Stimulated activated CD8-positive, alpha-beta memory T cell treated with anti-CD3 and anti-CD28 coated beads, Interleukin-15, amount 100 ng/mL, for 48 hours (primary cell): ENCODE measurements at regions not wholly inside any gene's neighbourhood (a gene's known extent, or its start where the extent isn't known, plus 50 kb on each side); places are given as distances from the start of the nearest gene placed in this dataset.

Source experiments
- DNase-seq, 2 donors: peaks; one replicate each; pipeline ENCODE4 v3.0.0-alpha.2; 2020; ENCODE audit warnings: low read depth in 2 of 2

- DNase-seq = no peak
These were observed 444.7 kb upstream of the TNP1 start for GRCh38 chr2:217304582-217304981.

GRCh38 chr2:217302856-217303255 lies 443.0 kb upstream of the TNP1 start:
- DNase-seq = no peak

- DNase-seq = no peak
These were observed 441.5 kb upstream of the TNP1 start for GRCh38 chr2:217301142-217301925.

- DNase-seq = no peak
These were observed 439.7 kb upstream of the TNP1 start for GRCh38 chr2:217299590-217299989.

DNA sequence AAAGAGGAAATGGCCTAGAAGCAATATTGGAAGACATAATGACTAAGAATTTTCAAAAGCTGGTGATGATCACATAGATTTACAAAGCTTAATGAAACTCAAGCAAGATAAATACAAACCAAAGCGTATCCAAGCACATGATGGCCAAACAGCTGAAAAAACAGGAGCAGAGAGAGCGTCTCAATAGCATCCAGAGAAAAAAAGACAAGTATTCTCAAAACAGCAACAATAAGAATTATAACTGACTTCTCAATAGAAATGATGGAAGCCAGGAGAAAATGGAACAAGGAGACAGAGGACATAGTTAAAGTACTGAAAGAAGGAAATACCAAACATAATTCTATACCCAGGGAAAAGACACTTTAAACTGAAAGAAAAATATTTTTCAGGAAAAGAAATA lies 437.2 kb upstream of the TNP1 start:
- no peak for DNase-seq

- no peak for DNase-seq
These were observed 435.0 kb upstream of the TNP1 start for GRCh38 chr2:217294818-217295217.

GRCh38 chr2:217294211-217294610 lies 434.3 kb upstream of the TNP1 start:
- DNase-seq = no peak

- DNase-seq = no peak
These were observed 433.7 kb upstream of the TNP1 start for GRCh38 chr2:217293607-217294006.

GRCh38 chr2:217293046-217293445 lies 433.2 kb upstream of the TNP1 start:
- no peak for DNase-seq

DNA sequence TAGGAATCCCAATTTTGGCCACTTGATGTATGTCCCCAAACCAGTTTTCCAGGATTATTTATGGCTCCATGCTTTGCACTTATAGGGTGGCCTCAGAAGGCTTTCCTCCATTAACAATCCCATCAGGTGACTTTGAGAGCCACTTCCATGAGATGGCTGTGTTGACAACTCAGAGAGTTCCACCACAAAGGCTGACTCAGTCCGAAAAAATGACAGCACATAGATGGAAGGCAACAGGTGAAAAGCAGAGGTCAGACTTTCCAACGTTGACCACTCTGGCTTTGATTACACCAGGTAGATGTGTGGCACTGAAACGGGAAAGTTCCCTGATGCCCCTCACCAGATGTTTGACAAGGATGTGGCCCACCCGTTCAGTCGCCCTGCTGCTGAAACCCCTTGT lies 431.4 kb upstream of the TNP1 start:
- no peak for DNase-seq

GRCh38 chr2:217290467-217290866 lies 430.6 kb upstream of the TNP1 start:
- no peak for DNase-seq

GRCh38 chr2:217289907-217290280 lies 430.0 kb upstream of the TNP1 start:
- no peak for DNase-seq

DNA sequence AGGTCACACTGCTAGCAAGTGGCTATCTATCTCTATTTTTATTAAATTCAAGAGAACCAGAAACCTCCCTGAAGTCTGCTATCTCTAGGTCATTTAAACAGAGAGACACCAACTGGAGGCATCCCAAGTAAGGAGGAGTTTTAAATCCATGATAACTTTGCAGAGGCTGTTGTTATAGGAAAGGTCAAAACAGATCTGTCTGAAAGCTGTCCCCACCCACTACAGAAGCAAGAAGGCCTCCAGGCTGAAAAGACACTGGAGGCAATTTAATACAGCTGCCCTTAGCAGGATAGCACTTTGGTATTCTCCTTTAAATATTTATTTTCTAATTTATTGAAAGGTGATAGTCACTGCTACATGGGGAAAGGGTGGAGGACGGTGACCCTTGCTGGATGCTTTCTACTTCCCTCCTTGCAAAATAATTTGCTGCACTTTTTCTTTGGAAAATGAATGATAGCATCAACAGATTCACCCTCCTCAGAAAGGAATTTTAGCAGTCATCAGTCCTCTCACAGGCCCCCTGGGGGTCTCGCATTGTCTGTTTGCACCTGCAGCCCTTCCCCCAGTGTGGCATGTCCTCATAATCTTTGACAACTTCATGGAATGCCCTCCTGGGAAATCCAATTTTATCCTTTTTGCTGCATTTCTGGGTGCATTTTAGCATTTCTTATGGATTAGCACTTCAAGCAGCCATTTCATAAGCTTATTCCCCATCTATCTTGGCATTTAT lies 429.5 kb upstream of the TNP1 start:
- DNase-seq = no peak

- DNase-seq = no peak
These were observed 428.7 kb upstream of the TNP1 start for GRCh38 chr2:217288472-217289063.

DNA sequence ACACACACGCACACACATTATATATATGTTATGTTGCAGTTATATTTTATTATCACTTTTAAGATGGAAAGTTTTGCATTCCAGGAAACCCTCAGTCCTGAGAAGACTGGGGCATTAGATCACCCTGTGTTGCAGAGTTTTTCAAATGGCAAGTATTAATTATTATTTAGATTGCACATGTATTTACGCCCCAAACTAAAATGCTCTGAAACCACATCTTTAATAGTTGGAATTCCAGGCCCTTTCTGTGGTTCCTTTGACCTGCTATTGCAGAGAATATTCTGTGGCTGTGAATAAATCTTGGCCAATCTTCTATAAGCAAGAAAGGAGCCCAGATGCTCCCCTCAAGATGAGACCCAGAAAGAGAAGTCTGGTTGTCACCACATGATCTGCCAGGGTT lies 427.0 kb upstream of the TNP1 start:
- DNase-seq = no peak

- DNase-seq = no peak
These were observed 426.1 kb upstream of the TNP1 start for GRCh38 chr2:217285926-217286325.

DNA sequence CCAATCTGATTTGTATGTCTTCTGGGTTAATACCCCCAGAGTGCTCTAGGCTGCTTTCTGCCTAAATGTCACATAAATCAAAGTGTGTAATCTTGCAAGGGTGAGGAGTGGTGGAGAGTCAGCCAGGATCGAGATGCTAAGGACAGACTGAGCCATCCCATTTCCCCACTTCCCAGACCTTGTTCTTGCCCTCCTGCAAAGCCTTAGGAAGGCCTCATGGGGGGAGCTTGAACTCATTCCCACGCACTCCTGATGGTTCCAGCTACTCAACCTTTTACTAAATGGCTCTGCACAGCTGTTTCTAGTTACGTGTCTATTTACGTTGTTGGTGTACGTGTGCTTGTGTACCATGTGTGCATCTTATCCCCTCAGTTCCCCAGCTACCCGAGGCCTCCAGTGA lies 423.6 kb upstream of the TNP1 start:
- DNase-seq = no peak

DNA sequence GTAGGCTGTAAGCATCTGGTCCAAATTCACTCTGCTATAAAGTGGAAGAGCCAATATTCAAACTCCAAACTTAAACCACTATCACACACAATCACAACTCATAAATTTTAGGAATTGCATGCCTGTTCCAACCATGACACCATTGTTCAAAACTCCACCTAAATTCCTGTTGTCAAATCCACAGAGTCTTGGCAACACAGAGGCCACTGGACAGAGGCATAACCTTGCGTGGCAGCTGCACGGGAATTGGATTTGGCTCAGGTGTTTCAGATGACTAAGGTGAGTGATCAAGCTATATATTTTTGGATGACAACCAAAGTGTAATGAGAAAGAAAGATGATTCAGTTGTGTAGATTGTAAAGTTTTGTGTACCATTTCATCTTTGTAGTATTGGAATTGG lies 422.7 kb upstream of the TNP1 start:
- no peak for DNase-seq

- DNase-seq = no peak
These were observed 419.7 kb upstream of the TNP1 start for GRCh38 chr2:217279556-217279955.

- no peak for DNase-seq
These were observed 419.3 kb upstream of the TNP1 start for GRCh38 chr2:217279140-217279539.

GRCh38 chr2:217277646-217278398 lies 418.0 kb upstream of the TNP1 start:
- DNase-seq = no peak

GRCh38 chr2:217276433-217276832 lies 416.6 kb upstream of the TNP1 start:
- DNase-seq = no peak
